GM12878 (cell line): ENCODE measurements at regions not wholly inside any gene's neighbourhood (a gene's known extent, or its start where the extent isn't known, plus 50 kb on each side); places are given as distances from the start of the nearest gene placed in this dataset.

Experiments
- ATAC-seq: fragments of 200-7000 bp; cut with Tn5 transposase; 3 replicates; pipeline ENCODE4 v1.9.1; 2020; ENCODE audit warnings: mild to moderate bottlenecking, moderate library complexity
- BruUV-seq: library from RNA; stranded (reverse); fragments of 400-500 nt; replicated peaks from 2 replicates; lab custom pipeline; 2021; lab: Mats Ljungman, UMichigan
- CTCF ChIA-PET: fragments of 300-600 bp; sonication (Branson Sonifier 250); formaldehyde crosslinking; extraction: SDS; loops from one replicate; lab custom pipeline; 2021; ENCODE audit warnings: inconsistent platforms; lab: Yijun Ruan, JAX
- POLR2A ChIA-PET: fragments of 350-600 bp; formaldehyde crosslinking; extraction: SDS; loops from one replicate; lab custom pipeline; 2021; ENCODE audit warnings: inconsistent platforms; lab: Charles Lee
- RAD21 ChIA-PET: fragments of 300-600 bp; sonication (Branson Sonifier 250); formaldehyde crosslinking; loops from one replicate; lab custom pipeline; 2023; ENCODE audit warnings: antibody characterized with exemption; ENCODE audit not compliant: unreplicated experiment; lab: Charles Lee
- SMC1A ChIA-PET: fragments of 300-600 bp; sonication (Branson Sonifier 250); formaldehyde crosslinking; loops from one replicate; lab custom pipeline; 2023; ENCODE audit not compliant: unreplicated experiment, uncharacterized antibody; lab: Charles Lee
- DNase-seq: peaks from one replicate; pipeline ENCODE4 v3.0.0-alpha.2; 2011; ENCODE audit warnings: low read depth, low spot score
- FAIRE-seq: peaks from 3 replicates; lab custom pipeline; 2011; peaks lifted over from hg19 to GRCh38; lab: Jason Lieb, UNC
- H2AFZ ChIP-seq: 2 replicates; pipeline ENCODE4 v1.6.0; 2011; ENCODE audit warnings: low read depth, low read length, control low read depth; ENCODE audit not compliant: control insufficient read depth
- H3K27ac ChIP-seq: 2 replicates; pipeline ENCODE4 v1.5.1; 2011; ENCODE audit warnings: control low read depth; ENCODE audit not compliant: control insufficient read depth, insufficient read depth
- H3K27me3 ChIP-seq, 2 experiments: replicated peaks in 1 of 2; 2 replicates each; pipeline versions ENCODE4 v1.6.0 to v1.6.1; 2011; ENCODE audit warnings: low read length in 1 of 2; ENCODE audit not compliant: control insufficient read depth in 2 of 2, insufficient read depth in 2 of 2
- H3K36me3 ChIP-seq, 2 experiments: 2 replicates each; pipeline ENCODE4 v1.5.1; 2011; ENCODE audit warnings: low read length in 1 of 2; ENCODE audit not compliant: control insufficient read depth in 2 of 2, insufficient read depth in 2 of 2
- H3K4me1 ChIP-seq: 2 replicates; pipeline ENCODE4 v1.6.1; 2011; ENCODE audit warnings: mild to moderate bottlenecking, low read length, moderate library complexity, mixed read lengths; ENCODE audit not compliant: control insufficient read depth, insufficient read depth
- H3K4me2 ChIP-seq: 2 replicates; pipeline ENCODE4 v1.6.0; 2011; ENCODE audit warnings: control low read depth; ENCODE audit not compliant: control insufficient read depth, insufficient read depth
- H3K4me3 ChIP-seq: fragments of 200-600 bp; sonication (generic); 2 replicates; pipeline ENCODE4 v1.5.1; 2016
- H3K79me2 ChIP-seq: 2 replicates; pipeline ENCODE4 v1.6.0; 2011; ENCODE audit warnings: low read length; ENCODE audit not compliant: control insufficient read depth, insufficient read depth
- H3K9ac ChIP-seq: 2 replicates; pipeline ENCODE4 v1.8.0; 2011; ENCODE audit warnings: low read length, control low read depth, mixed read lengths; ENCODE audit not compliant: control insufficient read depth, insufficient read depth
- H3K9me3 ChIP-seq: replicated peaks from 3 replicates; pipeline ENCODE4 v1.5.1; 2011; ENCODE audit warnings: mild to moderate bottlenecking, low read length; ENCODE audit not compliant: control insufficient read depth, insufficient read depth
- H4K20me1 ChIP-seq: 2 replicates; pipeline ENCODE4 v1.6.0; 2011; ENCODE audit not compliant: control insufficient read depth, insufficient read depth
- EED ChIP-seq: sonication (generic); IDR thresholded peaks from 2 replicates; pipeline ENCODE4 v1.6.1; 2016; ENCODE audit warnings: antibody characterized with exemption, low read depth
- TCF12 ChIP-seq: IDR thresholded peaks from 2 replicates; pipeline ENCODE4 v1.6.1; 2011; ENCODE audit warnings: low read depth, mild to moderate bottlenecking, low read length
- ZBTB40 ChIP-seq: fragments of 450-650 bp; IDR thresholded peaks from 2 replicates; pipeline ENCODE4 v1.6.1; 2016; ENCODE audit warnings: mild to moderate bottlenecking, moderate library complexity, borderline replicate concordance
- WGBS: methylation state at CpG from one replicate; pipeline ENCODE4 v1.1.6; 2016; ENCODE audit warnings: low lambda C conversion rate; ENCODE audit not compliant: insufficient replicate concordance, insufficient coverage; ENCODE audit errors: missing lambda C conversion rate; 5-methylcytosine and 5-hydroxymethylcytosine counted together
- in situ Hi-C: fragments of 300-500 bp; cut with MboI; formaldehyde crosslinking; loops from 9 replicates; pipeline ENCODE4 v1.14.3; 2018; ENCODE audit warnings: mixed read lengths
- intact Hi-C: fragments of 100-400 bp; cut with micrococcal nuclease; formaldehyde crosslinking; loops from one replicate; pipeline ENCODE4 v1.14.2; 2022; ENCODE audit not compliant: unreplicated experiment

- Histone ChIP-seq H3K27me3 (no peaks in the 10 kb centered on the region), H3K9me3 (peaks cover 2% of the 10 kb centered on the region; the same call in 2 of the 3 replicates), H3K4me3 (no peak overlapping the region), H4K20me1 (no peaks in the 10 kb centered on the region), H3K79me2 (no peaks in the 10 kb centered on the region), H3K27ac (no peak overlapping the region), H2AFZ (no peak overlapping the region), H3K4me1 (peaks cover 19% of the 10 kb centered on the region; the same call in 1 of the 2 replicates)
- intact Hi-C loops (no loop called here), in situ Hi-C loops (no loop called here)
- SMC1A ChIA-PET = interaction anchor here (0.7 kb wide), 1 partner anchor 49 kb away, joined by 3 read pairs; no protein-coding TSS in a partner anchor
- RAD21 ChIA-PET = interaction anchor here (1.1 kb wide), 1 partner anchor 60 kb away, joined by 5 read pairs; no protein-coding TSS in a partner anchor
- no TSS peak for BruUV-seq
- CTCF ChIA-PET = interaction anchor here (0.6 to 0.8 kb wide), 2 partner anchors 25 to 47 kb away, joined by 3 read pairs; no protein-coding TSS in a partner anchor
- WGBS = 85% methylated on average over 4 of the region's 4 CpGs
- POLR2A ChIA-PET = no interaction called here
- no peak for ATAC-seq
- TF ChIP-seq TCF12 = no peak
- TF ChIP-seq, all 136 proteins: peak for 0
- Histone ChIP-seq H3K36me3 (no peaks in the 10 kb centered on the region), H3K4me2 (no peak overlapping the region), H3K9ac (no peak overlapping the region)
- DNase-seq = no peak
- no peak for FAIRE-seq
Observed at GRCh38 chr10:123331438-123331837, 177.2 kb downstream of the BUB3 start.

- in situ Hi-C loops = no loop called here
Observed at GRCh38 chr10:123346581-123346980, 192.4 kb downstream of the BUB3 start.

More at GRCh38 chr10:123346581-123346980, 192.4 kb downstream of the BUB3 start:
- no TSS peak for BruUV-seq
- ChIA-PET SMC1A (interaction anchor here (2.5 kb wide), 1 partner anchor 34 kb away, joined by 9 read pairs; no protein-coding TSS in a partner anchor), POLR2A (interaction anchor here (0.5 kb wide), 1 partner anchor 833 kb away, joined by 3 read pairs; no protein-coding TSS in a partner anchor), CTCF (no interaction called here), RAD21 (no interaction called here)
- Histone ChIP-seq H3K79me2 (no peaks in the 10 kb centered on the region), H3K27ac (no peak overlapping the region), H2AFZ (no peak overlapping the region), H3K4me2 (no peak overlapping the region), H4K20me1 (no peaks in the 10 kb centered on the region; the same call in 1 of the 2 replicates), H3K27me3 (no peaks in the 10 kb centered on the region), H3K9ac (no peak overlapping the region), H3K9me3 (no peaks in the 10 kb centered on the region; the same call in 2 of the 3 replicates), H3K36me3 (no peaks in the 10 kb centered on the region), H3K4me3 (no peak overlapping the region), H3K4me1 (no peaks in the 10 kb centered on the region)
- WGBS = 0% methylated on average over 1 of the region's 1 CpG
- no peak for FAIRE-seq
- intact Hi-C loops = no loop called here
- DNase-seq = no peak
- ATAC-seq = peak; percentile 62
- TF ChIP-seq EED = no peak
- TF ChIP-seq ZBTB40 = peak; percentile 52; the same call in 1 of the 2 replicates
